Body of pancreas (tissue), 4 donors: ENCODE measurements at regions not wholly inside any gene's neighbourhood (a gene's known extent, or its start where the extent isn't known, plus 50 kb on each side); places are given as distances from the start of the nearest gene placed in this dataset.
"Not testable (repeated sequence)": the region's sequence is repeated elsewhere in the genome, so short reads cannot be mapped to it uniquely, and the experiment has no call there.

Experiments
- POLR2A ChIP-seq, 3 donors: fragments of 450-650 bp; IDR thresholded peaks; one replicate each; pipeline ENCODE4 v1.6.1; 2016; ENCODE audit warnings: antibody characterized with exemption in 3 of 3, mild to moderate bottlenecking in 2 of 3
- TF ChIP-seq, protein P1 (sequence below), 7 experiments: fragments of 450-650 bp in 4 of 7; fragments of 200-600 bp in 3 of 7; sonication (generic) in 3 of 7; IDR thresholded peaks; one replicate each; pipeline ENCODE4 v1.5.1; 2016 to 2019; ENCODE audit warnings: antibody characterized with exemption in 7 of 7

DNA sequence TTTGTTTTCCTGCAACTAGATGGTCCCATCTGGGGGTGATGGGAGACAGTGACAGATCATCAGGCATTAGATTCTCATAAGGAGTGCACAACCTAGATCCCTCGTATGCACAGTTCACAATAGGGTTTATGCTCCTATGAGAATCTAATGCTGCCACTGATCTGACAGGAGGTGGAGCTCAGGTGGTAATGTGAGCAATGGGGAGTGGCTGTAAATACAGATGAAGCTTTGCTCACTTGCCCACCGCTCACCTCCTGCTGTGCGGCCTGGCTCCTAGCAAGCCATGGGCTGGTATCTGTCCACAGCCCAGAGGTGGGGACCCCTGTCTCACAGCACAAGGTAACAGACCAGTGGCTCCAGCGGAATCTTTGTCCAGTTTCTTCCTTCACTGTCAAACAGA, 284.4 kb upstream of the AUTS2 start:
- not testable (repeated sequence) for TF ChIP-seq POLR2A (IDR thresholded peaks at IDR 0.05)
- TF ChIP-seq, protein P1, sequence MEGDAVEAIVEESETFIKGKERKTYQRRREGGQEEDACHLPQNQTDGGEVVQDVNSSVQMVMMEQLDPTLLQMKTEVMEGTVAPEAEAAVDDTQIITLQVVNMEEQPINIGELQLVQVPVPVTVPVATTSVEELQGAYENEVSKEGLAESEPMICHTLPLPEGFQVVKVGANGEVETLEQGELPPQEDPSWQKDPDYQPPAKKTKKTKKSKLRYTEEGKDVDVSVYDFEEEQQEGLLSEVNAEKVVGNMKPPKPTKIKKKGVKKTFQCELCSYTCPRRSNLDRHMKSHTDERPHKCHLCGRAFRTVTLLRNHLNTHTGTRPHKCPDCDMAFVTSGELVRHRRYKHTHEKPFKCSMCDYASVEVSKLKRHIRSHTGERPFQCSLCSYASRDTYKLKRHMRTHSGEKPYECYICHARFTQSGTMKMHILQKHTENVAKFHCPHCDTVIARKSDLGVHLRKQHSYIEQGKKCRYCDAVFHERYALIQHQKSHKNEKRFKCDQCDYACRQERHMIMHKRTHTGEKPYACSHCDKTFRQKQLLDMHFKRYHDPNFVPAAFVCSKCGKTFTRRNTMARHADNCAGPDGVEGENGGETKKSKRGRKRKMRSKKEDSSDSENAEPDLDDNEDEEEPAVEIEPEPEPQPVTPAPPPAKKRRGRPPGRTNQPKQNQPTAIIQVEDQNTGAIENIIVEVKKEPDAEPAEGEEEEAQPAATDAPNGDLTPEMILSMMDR (IDR thresholded peaks at IDR 0.05), result not testable (repeated sequence)
